Keratinocyte (primary cell): ENCODE measurements at regions not wholly inside any gene's neighbourhood (a gene's known extent, or its start where the extent isn't known, plus 50 kb on each side); places are given as distances from the start of the nearest gene placed in this dataset.
A peak's percentile ranks its signal among the peaks of the same experiment; 100 is the strongest.

Experiments
- DNase-seq: peaks from one replicate; pipeline ENCODE4 v3.0.0-alpha.2; 2011; ENCODE audit warnings: low read depth, missing footprints, low spot score
- FAIRE-seq: peaks from 2 replicates; lab custom pipeline; 2011; peaks lifted over from hg19 to GRCh38; lab: Jason Lieb, UNC
- H2AFZ ChIP-seq: 2 replicates; pipeline ENCODE4 v1.6.0; 2012; ENCODE audit warnings: low read length, control low read depth, inconsistent platforms; ENCODE audit not compliant: control insufficient read depth
- H3K27ac ChIP-seq: 2 replicates; pipeline ENCODE4 v1.5.1; 2011; ENCODE audit warnings: low read length; ENCODE audit not compliant: control insufficient read depth, insufficient read depth
- H3K27me3 ChIP-seq: 3 replicates; pipeline ENCODE4 v1.6.0; 2011; ENCODE audit warnings: low read length; ENCODE audit not compliant: control insufficient read depth, insufficient read depth; ENCODE audit errors: extremely low read depth
- H3K36me3 ChIP-seq, 2 experiments: 2 replicates in 1 of 2; 3 replicates in 1 of 2; pipeline ENCODE4 v1.5.1; 2011; ENCODE audit warnings: low read length in 2 of 2, mild to moderate bottlenecking in 1 of 2; ENCODE audit not compliant: control insufficient read depth in 2 of 2, insufficient read depth in 2 of 2; ENCODE audit errors: extremely low read depth in 1 of 2
- H3K4me1 ChIP-seq: 3 replicates; pipeline ENCODE4 v1.5.1; 2011; ENCODE audit warnings: low read length; ENCODE audit not compliant: control insufficient read depth, insufficient read depth; ENCODE audit errors: extremely low read depth
- H3K4me2 ChIP-seq: 3 replicates; pipeline ENCODE4 v1.6.0; 2011; ENCODE audit warnings: low read depth, low read length; ENCODE audit not compliant: control insufficient read depth, insufficient read depth; ENCODE audit errors: extremely low read depth
- H3K4me3 ChIP-seq, 3 experiments: fragments of 200-600 bp in 1 of 3; sonication (generic) in 1 of 3; 2 replicates in 2 of 3; 3 replicates in 1 of 3; pipeline ENCODE4 v1.5.1; 2011 to 2016; ENCODE audit warnings: low read length in 3 of 3, mild to moderate bottlenecking in 3 of 3, control low read depth in 2 of 3, inconsistent platforms in 1 of 3, low read depth in 1 of 3, mixed read lengths in 1 of 3, mixed run types in 1 of 3, moderate library complexity in 1 of 3; ENCODE audit not compliant: control insufficient read depth in 2 of 3, insufficient read depth in 2 of 3; ENCODE audit errors: extremely low read depth in 1 of 3
- H3K79me2 ChIP-seq: 2 replicates; pipeline ENCODE4 v1.6.0; 2012; ENCODE audit warnings: low read length; ENCODE audit not compliant: control insufficient read depth, insufficient read depth
- H3K9ac ChIP-seq: 3 replicates; pipeline ENCODE4 v1.6.0; 2011; ENCODE audit warnings: low read length; ENCODE audit not compliant: control insufficient read depth, insufficient read depth; ENCODE audit errors: extremely low read depth
- H3K9me1 ChIP-seq: 3 replicates; pipeline ENCODE4 v1.6.0; 2011; ENCODE audit warnings: low read length; ENCODE audit not compliant: control insufficient read depth, insufficient read depth; ENCODE audit errors: extremely low read depth
- H3K9me3 ChIP-seq: 2 replicates; pipeline ENCODE4 v1.5.1; 2012; ENCODE audit warnings: low read depth, low read length; ENCODE audit not compliant: control insufficient read depth
- H4K20me1 ChIP-seq: 3 replicates; pipeline ENCODE4 v1.6.0; 2011; ENCODE audit warnings: low read length; ENCODE audit not compliant: control insufficient read depth, insufficient read depth; ENCODE audit errors: extremely low read depth
- CTCF ChIP-seq, 3 experiments: IDR thresholded peaks in 1 of 3; conservative IDR thresholded peaks in 1 of 3; optimal IDR thresholded peaks in 1 of 3; 2 replicates in 2 of 3; 3 replicates in 1 of 3; pipeline versions ENCODE3 to v1.5.1; 2011; ENCODE audit warnings: low read length in 3 of 3, mild to moderate bottlenecking in 3 of 3, moderate library complexity in 2 of 3, control low read depth in 1 of 3, inconsistent platforms in 1 of 3; ENCODE audit not compliant: insufficient read depth in 2 of 3; ENCODE audit errors: extremely low read depth in 1 of 3
- EZH2 ChIP-seq: IDR thresholded peaks from one replicate; pipeline ENCODE4 v1.6.1; 2012; ENCODE audit warnings: inconsistent platforms, mild to moderate bottlenecking, low read length, moderate library complexity
- dilution Hi-C: fragments of 300-500 bp; cut with MboI; formaldehyde crosslinking; loops from one replicate; pipeline ENCODE4 v1.7.0; 2020; ENCODE audit warnings: low sequenced_read_pairs; ENCODE audit not compliant: extremely low pct_ligation_motif_present

DNA sequence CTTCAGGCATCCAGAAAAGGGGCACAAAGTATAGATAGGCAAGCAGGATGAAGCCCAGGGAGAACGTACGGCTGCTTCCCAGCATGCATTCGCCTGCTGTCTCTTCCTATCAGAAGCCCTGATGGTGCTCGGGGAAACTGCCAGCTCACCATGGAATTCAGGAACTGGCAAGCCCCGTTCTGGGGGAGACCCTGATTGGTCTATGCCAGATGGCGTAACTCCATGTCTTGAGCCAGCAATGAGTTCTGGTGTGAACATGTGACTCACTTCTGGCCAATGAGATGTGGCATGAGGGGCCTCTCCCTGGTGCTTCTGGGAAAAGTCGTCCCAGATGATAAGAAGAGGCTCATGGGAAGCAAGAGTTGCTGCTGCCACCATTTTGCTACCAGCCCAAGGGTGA is 270.8 kb downstream of the BCL11B start:
- no peak overlapping the region for H3K4me2 ChIP-seq
- no peak for FAIRE-seq
- H3K4me1 ChIP-seq = no peaks in the 10 kb centered on the region
- H3K9me3 ChIP-seq = no peaks in the 10 kb centered on the region
- no peak overlapping the region for H3K27ac ChIP-seq
- TF ChIP-seq CTCF (optimal IDR thresholded peaks at IDR 0.05 in 1 of 3, IDR thresholded peaks at IDR 0.05 in 1 of 3, conservative IDR thresholded peaks at IDR 0.05 in 1 of 3; ENCODE audit: extremely low read depth in 1 of 3, insufficient read depth in 2 of 3, low read length in 3 of 3) (no peak), EZH2 (no peak)
- H3K79me2 ChIP-seq = no peaks in the 10 kb centered on the region
- no peak overlapping the region for H3K9ac ChIP-seq
- H3K4me3 ChIP-seq = no peak overlapping the region
- no peaks in the 10 kb centered on the region for H3K9me1 ChIP-seq
- DNase-seq = no peak
- no peak overlapping the region for H2AFZ ChIP-seq
- dilution Hi-C loops = no loop called here
- H4K20me1 ChIP-seq = no peaks in the 10 kb centered on the region
- H3K36me3 ChIP-seq = no peaks in the 10 kb centered on the region
- H3K27me3 ChIP-seq = no peaks in the 10 kb centered on the region

- no peaks in the 10 kb centered on the region for H3K9me3 ChIP-seq
- H3K4me2 ChIP-seq = no peak overlapping the region
- H3K4me3 ChIP-seq = no peak overlapping the region
- FAIRE-seq (peak; percentile 13), DNase-seq (no peak)
- dilution Hi-C loops = no loop called here
- no peaks in the 10 kb centered on the region for H3K9me1 ChIP-seq
- no peaks in the 10 kb centered on the region for H3K27me3 ChIP-seq
- no peaks in the 10 kb centered on the region for H3K79me2 ChIP-seq
- H3K27ac ChIP-seq = no peak overlapping the region
- no peaks in the 10 kb centered on the region for H3K4me1 ChIP-seq
- no peak overlapping the region for H2AFZ ChIP-seq
- H3K9ac ChIP-seq = no peak overlapping the region
- H4K20me1 ChIP-seq = no peaks in the 10 kb centered on the region
- H3K36me3 ChIP-seq = no peaks in the 10 kb centered on the region
- no peak for TF ChIP-seq CTCF (optimal IDR thresholded peaks at IDR 0.05 in 1 of 3, IDR thresholded peaks at IDR 0.05 in 1 of 3, conservative IDR thresholded peaks at IDR 0.05 in 1 of 3; ENCODE audit: extremely low read depth in 1 of 3, insufficient read depth in 2 of 3, low read length in 3 of 3)
- no peak for TF ChIP-seq EZH2
Observed at GRCh38 chr14:99003646-99004045, 268.4 kb downstream of the BCL11B start.
